Natural killer cell (primary cell): ENCODE measurements at regions not wholly inside any gene's neighbourhood (a gene's known extent, or its start where the extent isn't known, plus 50 kb on each side); places are given as distances from the start of the nearest gene placed in this dataset.

Experiments
- ATAC-seq, 3 donors: fragments of 150-1000 bp in 2 of 3; fragments of 200-7000 bp in 1 of 3; cut with Tn5 transposase; 1 replicate in 1 of 3; 2 replicates in 2 of 3; pipeline ENCODE4 v1.10.0; 2021; ENCODE audit warnings: mild to moderate bottlenecking in 2 of 3, moderate library complexity in 2 of 3
- DNase-seq, 2 donors: peaks; one replicate each; pipeline versions ENCODE4 v3.0.0 to v3.0.0-alpha.2; 2013 to 2021; ENCODE audit warnings: mixed read lengths in 1 of 2
- H3K27ac ChIP-seq: one replicate; pipeline ENCODE4 v1.5.1; 2013; ENCODE audit warnings: mild to moderate bottlenecking, low read length
- H3K27me3 ChIP-seq: one replicate; pipeline ENCODE4 v1.6.1; 2013; ENCODE audit warnings: low read length; ENCODE audit not compliant: control insufficient read depth, insufficient read depth
- H3K36me3 ChIP-seq: one replicate; pipeline ENCODE4 v1.6.1; 2013; ENCODE audit warnings: low read length; ENCODE audit not compliant: control insufficient read depth, insufficient read depth
- H3K4me1 ChIP-seq: one replicate; pipeline ENCODE4 v1.6.1; 2013; ENCODE audit warnings: low read length; ENCODE audit not compliant: control insufficient read depth, insufficient read depth
- H3K4me3 ChIP-seq: one replicate; pipeline ENCODE4 v1.5.1; 2013; ENCODE audit warnings: low read length
- H3K9me3 ChIP-seq: one replicate; pipeline ENCODE4 v1.6.1; 2013; ENCODE audit warnings: low read length; ENCODE audit not compliant: control insufficient read depth, insufficient read depth
- H3K27ac Mint-ChIP-seq, 2 donors: one replicate each; pipeline ENCODE4 v1.8.0; 2022; ENCODE audit warnings: mild to moderate bottlenecking in 2 of 2, mixed read lengths in 2 of 2, moderate library complexity in 1 of 2
- H3K27me3 Mint-ChIP-seq, 2 donors: one replicate each; pipeline ENCODE4 v1.8.0; 2022; ENCODE audit warnings: low read depth in 2 of 2, mixed read lengths in 2 of 2
- H3K36me3 Mint-ChIP-seq: one replicate; pipeline ENCODE4 v1.8.0; 2022; ENCODE audit warnings: mixed read lengths
- H3K4me1 Mint-ChIP-seq, 2 donors: one replicate each; pipeline ENCODE4 v1.8.0; 2022; ENCODE audit warnings: mixed read lengths in 2 of 2
- H3K4me3 Mint-ChIP-seq: one replicate; pipeline ENCODE4 v1.8.0; 2022; ENCODE audit warnings: mild to moderate bottlenecking, moderate library complexity, mixed read lengths
- H3K9me3 Mint-ChIP-seq, 2 donors: one replicate each; pipeline ENCODE4 v1.8.0; 2022; ENCODE audit warnings: mixed read lengths in 2 of 2
- WGBS: methylation state at CpG from one replicate; pipeline ENCODE4 v1.1.7; 2013; ENCODE audit warnings: missing lambda C conversion rate; ENCODE audit not compliant: insufficient coverage; 5-methylcytosine and 5-hydroxymethylcytosine counted together
- intact Hi-C: fragments of 100-400 bp; cut with micrococcal nuclease; formaldehyde crosslinking; loops from one replicate; pipeline ENCODE4 v1.14.2; 2022
- TF ChIP-seq, protein P1 (sequence below): fragments of 200-600 bp; IDR thresholded peaks from one replicate; pipeline ENCODE4 v1.8.0; 2022; ENCODE audit warnings: antibody characterized with exemption

DNA sequence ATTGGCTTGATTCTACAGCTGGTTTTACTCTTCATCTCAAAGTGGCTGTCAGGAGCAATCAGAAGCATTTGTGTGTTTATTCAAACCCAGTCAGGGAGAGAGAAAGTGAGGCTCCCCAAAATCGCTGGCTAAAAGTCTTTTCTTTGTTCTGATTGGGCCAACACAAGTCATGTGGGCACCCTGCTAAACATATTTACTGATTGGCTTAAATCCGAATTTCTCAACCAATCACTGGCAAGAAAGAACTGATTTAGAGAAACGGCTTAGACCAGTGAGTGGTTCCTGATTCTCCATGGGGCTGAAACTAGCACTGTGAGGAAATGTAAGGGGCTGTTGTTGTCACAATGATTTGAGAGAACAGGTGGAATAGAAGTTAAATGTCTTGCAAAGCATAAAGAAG, 98.9 kb upstream of the PDZRN3 start:
- intact Hi-C loops: no loop called here
- TF ChIP-seq, protein P1, sequence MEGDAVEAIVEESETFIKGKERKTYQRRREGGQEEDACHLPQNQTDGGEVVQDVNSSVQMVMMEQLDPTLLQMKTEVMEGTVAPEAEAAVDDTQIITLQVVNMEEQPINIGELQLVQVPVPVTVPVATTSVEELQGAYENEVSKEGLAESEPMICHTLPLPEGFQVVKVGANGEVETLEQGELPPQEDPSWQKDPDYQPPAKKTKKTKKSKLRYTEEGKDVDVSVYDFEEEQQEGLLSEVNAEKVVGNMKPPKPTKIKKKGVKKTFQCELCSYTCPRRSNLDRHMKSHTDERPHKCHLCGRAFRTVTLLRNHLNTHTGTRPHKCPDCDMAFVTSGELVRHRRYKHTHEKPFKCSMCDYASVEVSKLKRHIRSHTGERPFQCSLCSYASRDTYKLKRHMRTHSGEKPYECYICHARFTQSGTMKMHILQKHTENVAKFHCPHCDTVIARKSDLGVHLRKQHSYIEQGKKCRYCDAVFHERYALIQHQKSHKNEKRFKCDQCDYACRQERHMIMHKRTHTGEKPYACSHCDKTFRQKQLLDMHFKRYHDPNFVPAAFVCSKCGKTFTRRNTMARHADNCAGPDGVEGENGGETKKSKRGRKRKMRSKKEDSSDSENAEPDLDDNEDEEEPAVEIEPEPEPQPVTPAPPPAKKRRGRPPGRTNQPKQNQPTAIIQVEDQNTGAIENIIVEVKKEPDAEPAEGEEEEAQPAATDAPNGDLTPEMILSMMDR: no peak
- ATAC-seq (no peak), DNase-seq (no peak)
- H3K4me3 ChIP-seq: no peak overlapping the region
- no peaks in the 10 kb centered on the region for H3K4me1 Mint-ChIP-seq
- H3K9me3 Mint-ChIP-seq: peaks cover 14 to 15% of the 10 kb centered on the region in 2 donors
- H3K4me1 ChIP-seq: no peaks in the 10 kb centered on the region
- no peaks in the 10 kb centered on the region for H3K9me3 ChIP-seq
- WGBS: 83% methylated on average over 3 of the region's 3 CpGs
- H3K27ac ChIP-seq: no peak overlapping the region
- no peak overlapping the region for H3K27ac Mint-ChIP-seq
- H3K27me3 ChIP-seq: no peaks in the 10 kb centered on the region
- H3K27me3 Mint-ChIP-seq: no peaks in the 10 kb centered on the region
- no peaks in the 10 kb centered on the region for H3K36me3 ChIP-seq
- H3K36me3 Mint-ChIP-seq: no peaks in the 10 kb centered on the region
- H3K4me3 Mint-ChIP-seq: no peak overlapping the region

DNA sequence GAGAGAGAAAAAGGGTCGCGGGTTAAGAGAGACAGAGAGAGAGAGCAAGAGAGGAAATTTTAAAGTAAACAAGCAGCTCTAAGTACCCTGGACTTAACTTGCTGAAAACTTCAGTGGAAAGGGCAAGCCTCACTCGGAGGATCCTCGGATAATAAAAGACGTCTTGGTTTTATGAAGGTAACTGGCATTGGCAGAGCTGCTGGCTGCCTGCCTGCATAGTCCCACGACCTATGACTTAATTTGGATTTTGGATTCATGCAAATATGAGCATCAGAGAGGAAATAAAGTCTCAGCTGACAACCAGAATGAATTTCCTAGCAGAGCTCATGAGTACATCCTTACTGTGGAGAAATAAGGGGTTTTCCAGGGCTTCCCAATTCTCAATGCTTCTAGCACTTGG, 95.1 kb upstream of the PDZRN3 start:
- TF ChIP-seq, protein P1: no peak
- DNase-seq (no peak), ATAC-seq (no peak)
- Histone ChIP-seq H3K36me3 (no peaks in the 10 kb centered on the region), H3K9me3 (no peaks in the 10 kb centered on the region), H3K4me1 (no peaks in the 10 kb centered on the region), H3K27ac (no peak overlapping the region), H3K4me3 (no peak overlapping the region), H3K27me3 (no peaks in the 10 kb centered on the region)
- intact Hi-C loops: no loop called here
- H3K9me3 Mint-ChIP-seq: peaks cover 11 to 12% of the 10 kb centered on the region in 2 donors
- H3K27ac Mint-ChIP-seq: no peak overlapping the region
- no peaks in the 10 kb centered on the region for H3K27me3 Mint-ChIP-seq
- H3K4me3 Mint-ChIP-seq: no peak overlapping the region
- H3K36me3 Mint-ChIP-seq: no peaks in the 10 kb centered on the region
- no peaks in the 10 kb centered on the region for H3K4me1 Mint-ChIP-seq
- WGBS: 67% methylated on average over 6 of the region's 6 CpGs

DNA sequence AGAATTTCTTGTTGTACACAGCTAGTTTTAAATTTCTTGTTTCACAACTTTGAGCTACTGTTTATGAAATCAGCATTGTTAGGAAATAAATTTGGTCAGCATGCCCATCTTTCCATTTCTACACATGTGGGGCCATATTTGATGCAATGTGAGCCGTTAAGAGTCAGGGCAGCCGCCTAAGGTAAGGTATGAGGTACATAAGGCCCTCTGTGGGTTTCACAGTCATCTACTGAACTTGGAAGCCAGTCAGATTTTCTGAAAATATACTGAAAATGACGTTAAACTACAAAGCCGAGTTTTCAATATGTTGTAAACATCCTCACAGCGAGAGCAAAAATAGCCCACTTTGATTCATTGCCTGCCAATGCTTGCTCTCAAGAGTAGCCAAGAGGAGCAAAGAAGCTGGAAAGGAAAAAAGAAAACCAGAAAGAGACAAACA, 94.7 kb upstream of the PDZRN3 start:
- Histone ChIP-seq H3K27me3 (no peaks in the 10 kb centered on the region), H3K9me3 (no peaks in the 10 kb centered on the region), H3K4me3 (no peak overlapping the region), H3K27ac (no peak overlapping the region), H3K4me1 (no peaks in the 10 kb centered on the region), H3K36me3 (no peaks in the 10 kb centered on the region)
- intact Hi-C loops: no loop called here
- WGBS: 63% methylated on average over 5 of the region's 5 CpGs
- no peak for ATAC-seq
- Mint-ChIP-seq H3K9me3 (peaks cover 11 to 12% of the 10 kb centered on the region in 2 donors), H3K36me3 (no peaks in the 10 kb centered on the region), H3K27me3 (no peaks in the 10 kb centered on the region), H3K4me1 (no peaks in the 10 kb centered on the region), H3K27ac (no peak overlapping the region), H3K4me3 (no peak overlapping the region)
- DNase-seq: no peak
- TF ChIP-seq, protein P1: no peak

DNA sequence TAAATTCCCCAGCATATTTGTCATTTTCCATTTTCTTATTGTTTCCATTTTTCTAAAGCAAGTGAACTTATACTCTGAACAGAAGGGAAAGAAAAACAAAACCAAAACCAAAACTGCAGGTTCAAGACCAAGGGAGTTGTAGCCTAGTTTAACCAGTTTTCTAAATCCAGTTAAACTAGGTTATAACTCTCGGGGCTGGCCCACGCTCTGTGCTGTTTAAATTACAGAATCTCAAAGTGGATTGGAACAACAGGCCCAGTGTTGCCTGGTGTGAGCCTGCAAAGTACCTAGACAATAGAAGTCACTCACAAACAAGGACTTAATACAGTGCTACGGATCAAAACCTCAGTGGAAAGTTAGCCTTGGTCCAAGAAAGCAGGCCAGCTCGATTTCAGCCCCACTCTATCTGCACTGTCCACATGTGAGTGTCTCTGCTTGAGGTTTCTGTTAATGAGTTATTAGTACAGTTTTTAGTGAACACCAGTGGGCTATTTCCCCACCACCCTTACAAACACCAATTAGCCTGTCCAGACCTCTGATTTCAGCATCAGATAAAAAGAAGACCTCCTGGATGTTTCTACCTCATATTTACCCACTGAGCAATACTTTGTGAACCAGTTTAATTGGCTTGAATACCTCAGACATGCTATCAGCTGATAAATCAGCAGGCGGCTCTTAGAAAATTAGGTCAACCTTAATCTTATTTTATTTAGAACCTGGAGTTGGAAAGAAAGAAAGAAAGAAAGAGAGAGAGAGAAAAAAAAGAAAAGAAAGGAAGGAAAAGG, 93.8 kb upstream of the PDZRN3 start:
- Mint-ChIP-seq H3K4me1 (no peaks in the 10 kb centered on the region), H3K4me3 (no peak overlapping the region), H3K9me3 (peaks cover 14% of the 10 kb centered on the region in 2 donors), H3K27me3 (no peaks in the 10 kb centered on the region), H3K36me3 (no peaks in the 10 kb centered on the region), H3K27ac (no peak overlapping the region)
- H3K4me3 ChIP-seq: no peak overlapping the region
- DNase-seq (no peak), ATAC-seq (no peak)
- H3K27ac ChIP-seq: no peak overlapping the region
- intact Hi-C loops: no loop called here
- H3K4me1 ChIP-seq: no peaks in the 10 kb centered on the region
- TF ChIP-seq, protein P1: no peak
- no peaks in the 10 kb centered on the region for H3K36me3 ChIP-seq
- no peaks in the 10 kb centered on the region for H3K27me3 ChIP-seq
- 67% methylated on average over 5 of the region's 5 CpGs for WGBS
- H3K9me3 ChIP-seq: no peaks in the 10 kb centered on the region
